SH-SY5Y (cell line): ENCODE measurements at regions not wholly inside any gene's neighbourhood (a gene's known extent, or its start where the extent isn't known, plus 50 kb on each side); places are given as distances from the start of the nearest gene placed in this dataset.

Experiments used
- GATA2 ChIP-seq: IDR thresholded peaks from 2 replicates; pipeline ENCODE4 v1.6.1; 2011; ENCODE audit warnings: mild to moderate bottlenecking, low read depth, low read length
- GATA3 ChIP-seq: IDR thresholded peaks from 2 replicates; pipeline ENCODE4 v1.6.1; 2011; ENCODE audit warnings: low read depth, mild to moderate bottlenecking, low read length, moderate library complexity

DNA sequence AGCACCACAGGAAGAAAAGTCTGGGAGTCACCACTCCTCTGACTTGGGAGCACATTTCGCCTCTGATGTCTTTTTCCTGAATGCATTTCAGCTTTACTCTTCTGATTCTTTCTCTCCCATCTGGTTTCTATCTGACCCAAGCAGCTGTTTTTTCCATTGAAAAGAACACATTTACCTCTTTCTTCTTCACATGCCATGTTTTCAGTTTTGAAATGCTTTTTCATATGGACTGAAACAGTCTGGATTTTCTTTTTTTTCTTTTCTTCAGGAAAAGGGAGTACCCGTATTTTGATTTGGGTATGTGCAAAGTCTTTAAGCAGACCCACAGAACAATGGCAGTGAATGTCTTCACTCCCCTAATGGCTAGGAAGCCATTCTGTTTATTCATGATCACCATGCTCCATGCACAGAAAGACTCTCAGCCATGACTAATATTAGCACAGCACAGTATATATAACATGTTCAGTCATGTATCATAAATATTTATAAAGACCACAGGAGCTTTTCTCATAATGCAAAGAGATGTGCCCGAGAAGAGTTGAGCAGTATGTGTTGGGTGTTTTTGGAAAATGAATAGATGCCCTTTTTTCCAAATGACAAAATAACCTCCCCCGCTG, 82.7 kb upstream of the LRIG1 start:
- TF ChIP-seq GATA3 (no peak), GATA2 (no peak)

DNA sequence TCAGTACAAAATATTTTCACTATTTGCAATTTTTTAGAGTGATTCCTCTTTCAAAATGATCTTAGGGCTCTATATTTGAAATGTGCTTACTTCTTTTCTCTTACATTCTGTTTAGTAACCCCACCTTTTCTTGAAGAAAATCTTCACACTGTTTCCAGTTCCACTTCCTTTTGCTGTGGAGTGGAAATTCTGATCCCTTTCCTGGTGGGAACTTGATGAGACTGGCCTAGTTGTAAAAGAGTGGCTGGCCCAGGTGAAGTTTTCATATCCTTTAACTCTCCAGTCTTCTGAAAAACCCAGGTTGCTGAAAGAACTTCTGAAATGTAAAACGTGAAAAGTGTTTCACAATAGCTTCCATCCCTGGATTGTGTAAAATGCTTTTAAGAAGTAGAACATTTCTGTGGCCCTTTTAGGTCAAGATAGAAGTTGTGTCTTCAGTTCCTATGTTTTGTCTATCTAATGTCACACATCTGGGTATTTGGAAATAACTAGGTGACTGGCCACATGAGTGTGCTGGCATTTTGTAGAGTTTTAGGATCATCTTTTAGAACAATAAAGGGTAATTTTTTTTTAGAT, 84.8 kb upstream of the LRIG1 start:
- TF ChIP-seq GATA2 = no peak
- no peak for TF ChIP-seq GATA3

DNA sequence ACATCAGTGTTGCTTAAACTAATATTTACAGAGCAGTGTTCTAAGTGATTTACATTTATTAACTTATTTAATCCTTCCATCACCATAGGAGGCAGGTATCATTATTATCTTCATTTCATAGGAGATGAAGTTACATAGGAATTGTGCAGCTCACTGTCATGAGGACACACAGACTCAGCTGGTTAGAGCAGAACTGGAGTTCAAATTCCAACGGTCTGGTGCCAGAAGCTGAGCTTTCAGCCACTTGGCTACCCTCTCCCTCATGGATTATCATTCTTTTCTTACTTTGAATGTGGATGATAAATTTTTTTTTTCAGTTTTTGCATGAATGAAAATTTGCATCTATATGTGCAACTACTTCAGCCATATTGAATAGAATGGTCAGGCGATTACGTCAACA, 86.0 kb upstream of the LRIG1 start:
- TF ChIP-seq GATA2 = no peak
- TF ChIP-seq GATA3 = no peak

DNA sequence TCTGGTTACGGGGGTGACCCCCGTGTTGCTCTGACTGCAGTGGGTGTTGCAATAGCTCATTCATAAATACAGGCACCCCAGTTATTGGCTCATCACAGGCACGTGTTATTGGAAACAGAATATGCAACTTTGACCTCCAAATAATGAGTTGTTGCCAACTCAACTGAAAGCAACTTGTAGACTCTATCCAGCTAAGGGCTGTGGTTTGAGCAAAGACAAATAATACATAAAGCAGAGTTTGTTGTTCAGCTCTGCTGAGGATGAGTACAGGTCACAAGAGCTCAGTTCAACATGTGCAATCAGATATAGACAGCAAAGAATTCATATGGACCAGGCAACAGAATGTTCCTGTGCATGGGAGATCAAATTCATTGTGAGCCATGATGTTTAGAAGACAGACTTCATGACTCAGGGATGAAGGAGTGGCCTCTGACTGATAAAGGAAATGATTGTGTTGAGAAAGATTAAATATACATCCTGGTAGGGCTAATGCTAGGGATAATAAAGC, 87.6 kb upstream of the LRIG1 start:
- TF ChIP-seq GATA3 = no peak
- no peak for TF ChIP-seq GATA2

DNA sequence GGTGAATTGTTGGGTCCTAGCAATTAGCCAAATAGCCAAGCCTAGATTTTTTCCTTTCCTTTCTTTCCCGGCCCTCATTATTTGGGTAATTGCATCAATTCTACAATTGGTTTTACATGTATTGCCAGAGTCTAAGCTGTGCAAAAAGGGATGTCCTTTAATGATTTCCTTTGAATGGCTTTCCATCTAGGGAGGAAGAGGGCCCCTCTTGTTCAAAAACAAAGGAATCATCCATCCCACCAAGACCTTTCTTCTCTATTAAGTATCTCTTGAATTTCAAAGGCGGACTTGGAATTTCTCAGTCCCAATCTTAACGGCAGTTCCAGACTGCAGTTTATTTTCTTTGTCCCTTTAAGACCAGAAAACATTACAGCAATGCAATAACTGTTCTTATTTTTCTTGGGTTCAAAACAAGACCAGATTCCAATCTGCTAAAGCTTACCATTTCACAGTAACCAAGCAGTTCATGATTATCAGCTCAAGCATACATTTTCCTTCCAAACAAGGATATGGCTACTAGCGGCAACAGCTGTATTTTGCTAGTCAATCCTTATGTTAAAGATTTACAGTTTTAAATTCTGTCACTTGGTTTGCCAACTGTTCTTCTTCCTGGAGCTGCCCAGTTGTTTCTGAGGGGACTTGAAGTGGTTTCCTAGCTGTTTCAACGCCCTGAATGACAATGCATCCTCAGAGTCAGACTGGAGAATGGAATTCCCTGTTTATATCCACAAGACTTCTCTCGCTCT, 91.4 kb upstream of the LRIG1 start:
- TF ChIP-seq GATA2 (no peak), GATA3 (no peak)

DNA sequence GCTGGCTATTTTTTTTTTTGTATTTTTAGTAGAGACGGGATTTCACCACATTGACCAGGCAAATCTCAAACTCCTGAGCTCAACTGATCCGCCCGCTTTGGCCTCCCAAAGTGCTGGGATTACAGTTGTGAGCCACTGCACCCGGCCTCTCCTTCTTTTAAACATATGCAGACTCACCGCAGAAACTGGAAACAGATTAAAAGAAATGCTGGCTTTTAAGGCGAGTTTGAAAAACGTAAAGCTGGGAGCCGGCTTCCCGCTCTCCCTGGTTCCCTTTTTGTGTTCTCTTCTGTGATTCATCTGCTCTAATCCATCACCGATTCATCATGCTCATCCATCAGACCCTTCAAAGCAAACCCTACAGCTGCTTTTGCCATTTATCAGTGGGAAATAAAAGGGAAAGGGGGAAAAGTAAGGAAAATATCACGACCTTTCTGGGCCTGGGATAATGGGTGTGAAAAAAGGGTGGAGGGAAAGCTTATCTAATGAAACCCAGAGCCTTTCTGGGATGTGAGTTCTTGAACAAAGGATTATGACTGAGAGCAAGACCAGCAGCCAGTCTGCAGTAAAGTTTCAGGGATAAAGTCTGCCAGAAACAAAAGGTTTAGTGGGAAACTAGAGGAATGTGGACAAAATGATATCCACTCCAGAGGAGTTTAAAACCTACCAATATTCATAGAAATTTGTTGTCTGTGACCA, 92.3 kb upstream of the LRIG1 start:
- TF ChIP-seq GATA2 = no peak
- TF ChIP-seq GATA3 = no peak

DNA sequence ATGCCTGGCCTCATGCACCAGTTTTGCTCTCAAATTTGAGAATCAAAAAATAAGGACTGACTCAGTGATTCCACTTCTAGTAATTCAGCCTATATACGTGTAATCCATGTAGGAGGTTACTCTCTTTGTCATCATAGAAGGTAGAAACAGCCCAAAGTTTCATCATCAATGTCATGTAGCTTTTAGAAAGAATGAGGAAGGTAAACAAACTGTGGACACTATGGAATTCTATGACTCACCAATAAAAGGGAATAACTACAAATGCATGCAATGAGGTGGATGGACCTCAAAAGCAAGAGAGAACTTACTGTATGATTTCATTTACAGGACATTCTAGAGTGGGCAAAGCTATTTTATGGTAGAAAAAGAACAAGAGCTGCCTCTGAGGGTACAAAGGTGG, 93.2 kb upstream of the LRIG1 start:
- TF ChIP-seq GATA2 (no peak), GATA3 (no peak)

DNA sequence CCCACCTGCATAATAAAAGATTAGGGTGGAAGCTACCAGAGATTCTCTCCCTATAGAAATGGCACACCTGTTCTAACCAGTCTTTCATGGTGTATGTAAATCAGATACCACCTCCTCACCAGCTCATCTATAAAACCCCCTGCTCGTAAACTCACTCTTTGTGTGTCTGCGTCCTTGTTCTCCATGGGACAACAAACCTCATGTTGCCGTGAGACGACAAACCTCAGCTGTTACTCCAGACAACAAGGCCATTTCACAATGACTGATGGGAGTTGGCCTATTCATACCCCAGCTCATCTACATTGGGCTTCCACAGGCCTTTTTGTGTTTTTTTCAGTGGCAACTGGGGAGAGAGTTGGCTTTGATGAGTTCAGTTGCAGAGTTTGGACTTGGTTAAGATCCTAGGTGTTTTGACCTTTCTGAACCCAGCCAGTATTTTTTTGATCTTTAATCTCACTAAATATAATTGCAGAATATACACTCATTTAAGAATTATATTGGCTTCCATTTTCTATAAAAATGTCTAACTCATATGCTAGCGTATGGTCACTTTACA, 96.6 kb upstream of the LRIG1 start:
- no peak for TF ChIP-seq GATA2

DNA sequence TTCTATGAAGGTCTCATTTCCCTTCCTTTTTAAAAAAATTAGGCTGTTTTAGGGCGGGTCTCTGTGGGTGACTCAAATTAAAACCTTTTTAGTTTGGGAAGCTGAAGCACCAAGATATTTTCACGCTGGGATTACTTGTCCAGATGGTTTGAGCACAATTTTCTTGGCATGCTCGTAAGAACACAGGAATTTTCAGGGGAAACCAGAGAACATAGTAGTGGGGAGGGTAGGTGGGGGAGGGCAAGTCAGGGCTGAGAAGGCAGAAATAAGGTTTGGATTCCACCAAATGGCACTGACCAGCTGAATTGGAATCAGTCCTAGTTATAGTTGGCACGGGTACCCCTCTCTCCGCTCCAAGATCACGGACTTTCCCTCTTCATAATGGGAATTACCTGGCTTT, 97.3 kb upstream of the LRIG1 start:
- TF ChIP-seq GATA2 (no peak), GATA3 (no peak)

DNA sequence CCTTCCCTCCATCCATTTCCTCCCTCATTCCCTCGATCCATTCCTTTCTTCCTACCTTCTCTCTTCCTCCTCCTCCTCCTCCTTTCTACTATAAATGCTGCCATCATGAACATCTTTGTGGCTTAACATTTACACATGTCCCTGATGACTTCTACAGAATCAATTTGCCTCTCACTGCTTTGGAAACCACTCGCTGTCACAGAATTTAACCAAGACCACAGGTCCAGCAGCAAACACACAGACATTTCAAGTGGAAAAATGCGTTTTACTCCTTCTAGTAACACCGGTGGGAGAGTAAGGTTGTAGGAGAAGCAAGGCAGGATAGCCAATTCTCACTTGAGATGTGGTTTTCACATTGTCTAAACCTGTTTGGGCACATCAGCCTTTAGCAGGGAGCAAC, 101.4 kb upstream of the LRIG1 start:
- no peak for TF ChIP-seq GATA2
- no peak for TF ChIP-seq GATA3

DNA sequence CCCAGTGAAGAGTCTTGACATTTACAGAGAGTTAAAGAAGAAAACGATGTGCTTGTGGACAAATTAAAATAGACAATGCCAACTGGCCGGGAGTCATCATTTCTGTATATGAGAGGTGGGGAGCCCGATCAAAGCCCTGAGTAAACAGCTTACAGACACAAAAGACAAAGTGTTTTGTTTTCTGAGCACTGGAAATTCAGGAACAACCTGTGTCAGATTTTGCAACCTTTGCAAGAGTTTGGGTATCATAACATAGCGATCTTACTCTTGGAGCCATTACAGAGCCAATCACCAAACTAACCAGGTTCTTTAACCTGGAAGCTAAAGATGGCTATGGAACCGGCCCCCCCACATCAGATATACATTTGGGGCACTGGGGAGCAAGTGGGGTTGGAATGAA, 101.9 kb upstream of the LRIG1 start:
- no peak for TF ChIP-seq GATA3
- TF ChIP-seq GATA2 = no peak

DNA sequence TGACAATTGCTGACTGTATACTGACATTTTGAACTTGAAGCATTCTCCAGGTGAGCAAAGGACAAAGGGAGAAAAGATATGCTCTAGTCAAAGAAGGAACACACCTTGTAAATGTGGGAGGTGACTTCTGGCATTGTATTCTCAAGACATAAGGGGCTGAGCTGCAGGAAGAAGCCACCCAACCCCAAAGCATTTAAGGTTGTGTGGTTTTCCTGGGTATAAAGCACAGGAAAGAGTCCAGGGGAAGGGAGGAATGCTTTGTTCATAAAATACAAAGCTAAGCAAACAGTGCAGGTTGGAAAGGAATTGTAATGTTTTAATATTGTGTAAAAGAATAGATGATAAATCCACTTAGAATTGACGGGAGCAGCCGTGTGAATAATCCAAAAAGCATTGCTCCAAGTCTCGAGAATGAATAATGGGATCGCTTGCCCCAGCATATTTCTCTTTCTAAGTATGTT, 102.4 kb upstream of the LRIG1 start:
- TF ChIP-seq GATA3 (no peak), GATA2 (no peak)

DNA sequence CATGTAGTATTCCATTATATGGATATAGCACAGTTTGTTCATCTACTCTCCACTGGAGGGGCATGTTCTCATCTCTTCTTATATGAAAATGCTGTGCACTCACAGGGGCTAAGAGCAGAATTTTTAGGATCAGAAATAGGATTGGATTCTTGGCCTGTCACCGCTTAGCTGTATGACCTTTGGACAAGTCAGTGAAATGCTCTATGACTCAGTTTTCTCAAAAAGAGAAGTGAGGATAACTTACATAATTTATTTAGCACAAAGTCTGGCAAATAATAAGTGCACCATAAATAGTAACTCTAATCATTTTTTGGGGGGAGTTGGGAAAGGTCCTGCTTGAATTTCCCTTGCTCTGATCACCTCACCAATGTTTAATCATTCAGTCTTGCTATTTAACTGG, 103.7 kb upstream of the LRIG1 start:
- no peak for TF ChIP-seq GATA3
- no peak for TF ChIP-seq GATA2

DNA sequence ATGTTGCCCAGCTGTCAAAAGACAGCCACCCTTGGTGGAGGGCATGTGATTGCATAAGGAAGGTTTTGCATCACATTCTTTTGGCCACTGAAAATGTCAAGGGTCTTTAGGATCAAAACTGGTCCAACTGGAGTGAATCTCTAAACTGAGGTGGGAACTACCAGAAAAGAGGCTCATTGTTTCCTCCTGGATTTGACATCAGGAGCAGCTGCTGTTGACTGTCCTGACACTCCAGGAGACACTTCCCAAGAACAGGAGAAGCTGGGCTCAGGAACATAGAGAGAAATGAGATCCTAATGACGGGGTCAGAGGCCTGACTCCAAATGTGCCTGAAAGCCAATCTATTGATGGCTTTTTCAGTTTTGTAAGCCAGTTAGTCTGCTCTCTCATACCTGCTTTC, 105.3 kb upstream of the LRIG1 start:
- TF ChIP-seq GATA2 (no peak), GATA3 (no peak)

DNA sequence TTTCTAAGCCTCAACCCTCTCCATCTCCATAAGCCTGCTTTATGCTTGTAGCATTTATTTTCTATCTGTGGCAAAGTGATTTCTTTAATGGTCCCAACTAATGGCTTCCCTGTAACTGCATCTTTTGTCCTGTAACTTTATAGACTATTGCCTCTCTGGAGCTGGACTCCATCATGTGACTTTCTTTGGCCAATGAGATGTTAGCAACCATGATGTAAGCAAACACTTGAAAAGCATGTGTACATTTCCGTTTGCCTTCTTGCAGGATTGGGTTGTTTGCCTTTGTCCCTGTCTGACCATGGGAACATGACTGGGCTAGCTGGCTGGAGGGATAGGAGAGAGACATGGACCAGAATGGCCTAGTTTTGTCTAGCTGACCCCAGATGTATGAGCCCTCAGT, 106.0 kb upstream of the LRIG1 start:
- TF ChIP-seq GATA3 (no peak), GATA2 (no peak)
